GM23338 (cell line): ENCODE measurements at regions not wholly inside any gene's neighbourhood (a gene's known extent, or its start where the extent isn't known, plus 50 kb on each side); places are given as distances from the start of the nearest gene placed in this dataset.

Experiments
- ATAC-seq: fragments of 200-7000 bp; cut with Tn5 transposase; 3 replicates; pipeline ENCODE4 v1.9.1; 2020
- DNase-seq: peaks from one replicate; pipeline ENCODE4 v3.0.0-alpha.2; 2015; ENCODE audit warnings: low spot score
- H2AFZ ChIP-seq: fragments of 200-600 bp; sonication (generic); 2 replicates; pipeline ENCODE4 v1.8.0; 2016; ENCODE audit warnings: antibody characterized with exemption, mild to moderate bottlenecking, moderate library complexity
- H3F3A ChIP-seq: fragments of 200-600 bp; sonication (generic); replicated peaks from 2 replicates; pipeline ENCODE4 v1.8.0; 2017; ENCODE audit warnings: antibody characterized with exemption, mixed run types, low read depth
- H3K27ac ChIP-seq: fragments of 200-600 bp; sonication (generic); 2 replicates; pipeline ENCODE4 v1.6.1; 2016; ENCODE audit warnings: low read depth
- H3K27me3 ChIP-seq: fragments of 200-600 bp; sonication (generic); 2 replicates; pipeline ENCODE4 v1.8.0; 2016; ENCODE audit warnings: mild to moderate bottlenecking, mixed run types, moderate library complexity; ENCODE audit not compliant: insufficient read depth
- H3K36me3 ChIP-seq: fragments of 200-600 bp; sonication (generic); 2 replicates; pipeline ENCODE4 v1.8.0; 2016; ENCODE audit warnings: mild to moderate bottlenecking; ENCODE audit not compliant: insufficient read depth
- H3K4me1 ChIP-seq: fragments of 200-600 bp; sonication (generic); 2 replicates; pipeline ENCODE4 v1.8.0; 2016; ENCODE audit warnings: mild to moderate bottlenecking, moderate library complexity; ENCODE audit not compliant: insufficient read depth
- H3K4me2 ChIP-seq: fragments of 200-600 bp; sonication (generic); 2 replicates; pipeline ENCODE4 v1.7.1; 2017; ENCODE audit warnings: mixed run types
- H3K4me3 ChIP-seq: fragments of 200-600 bp; sonication (generic); 2 replicates; pipeline ENCODE4 v1.6.1; 2016; ENCODE audit warnings: mixed run types
- H3K79me2 ChIP-seq: fragments of 200-600 bp; sonication (generic); replicated peaks from 2 replicates; pipeline ENCODE4 v1.8.0; 2017; ENCODE audit warnings: mild to moderate bottlenecking; ENCODE audit not compliant: insufficient read depth
- H3K9me2 ChIP-seq: fragments of 200-600 bp; sonication (generic); 2 replicates; pipeline ENCODE4 v1.8.0; 2017; ENCODE audit not compliant: insufficient read depth
- H4K20me1 ChIP-seq: fragments of 200-600 bp; sonication (generic); replicated peaks from 2 replicates; pipeline ENCODE4 v1.8.0; 2017; ENCODE audit warnings: mild to moderate bottlenecking; ENCODE audit not compliant: insufficient read depth
- H3K27ac Mint-ChIP-seq: 2 replicates; pipeline ENCODE4 v1.8.0; 2020; ENCODE audit warnings: inconsistent platforms, mild to moderate bottlenecking, moderate library complexity, mixed read lengths
- H3K27me3 Mint-ChIP-seq: 3 replicates; pipeline ENCODE4 v1.8.0; 2022; ENCODE audit warnings: low read depth, mild to moderate bottlenecking, moderate library complexity, mixed read lengths, inconsistent platforms; ENCODE audit not compliant: insufficient read depth, poor library complexity
- H3K36me3 Mint-ChIP-seq: 3 replicates; pipeline ENCODE4 v1.8.0; 2021; ENCODE audit warnings: low read depth, mild to moderate bottlenecking, inconsistent platforms, moderate library complexity, mixed read lengths
- H3K4me1 Mint-ChIP-seq: 3 replicates; pipeline ENCODE4 v1.8.0; 2020; ENCODE audit warnings: mild to moderate bottlenecking, inconsistent platforms, mixed read lengths
- H3K4me3 Mint-ChIP-seq: 3 replicates; pipeline ENCODE4 v1.8.0; 2021; ENCODE audit warnings: moderate library complexity, mild to moderate bottlenecking, inconsistent platforms, mixed read lengths
- H3K9me3 Mint-ChIP-seq: 3 replicates; pipeline ENCODE4 v1.8.0; 2020; ENCODE audit warnings: moderate library complexity, mild to moderate bottlenecking, inconsistent platforms, mixed read lengths
- CREB1 ChIP-seq: fragments of 250-450 bp; sonication (Bioruptor Pico); IDR thresholded peaks from 2 replicates; pipeline ENCODE4 v1.5.0; 2020; ENCODE audit warnings: low read depth, mild to moderate bottlenecking, moderate library complexity
- EZH2 ChIP-seq: fragments of 200-600 bp; sonication (generic); IDR thresholded peaks from one replicate; pipeline ENCODE4 v1.8.0; 2017; ENCODE audit warnings: antibody characterized with exemption, mild to moderate bottlenecking, low read depth; ENCODE audit not compliant: unreplicated experiment
- EZH2phosphoT487 ChIP-seq: fragments of 200-600 bp; sonication (generic); IDR thresholded peaks from one replicate; pipeline ENCODE4 v1.8.1; 2018; ENCODE audit warnings: antibody characterized with exemption; ENCODE audit not compliant: unreplicated experiment
- JUNB ChIP-seq: IDR thresholded peaks from one replicate; pipeline ENCODE4 v1.6.1; 2016; ENCODE audit warnings: antibody characterized with exemption; ENCODE audit not compliant: unreplicated experiment
- NANOG ChIP-seq: IDR thresholded peaks from 2 replicates; pipeline ENCODE4 v1.6.1; 2016; ENCODE audit warnings: antibody characterized with exemption, borderline replicate concordance
- POLR2AphosphoS5 ChIP-seq: IDR thresholded peaks from 2 replicates; pipeline ENCODE4 v1.6.1; 2016; ENCODE audit warnings: antibody characterized with exemption, low read depth
- REST ChIP-seq: IDR thresholded peaks from one replicate; pipeline ENCODE4 v1.6.1; 2018; ENCODE audit warnings: antibody characterized with exemption; ENCODE audit not compliant: unreplicated experiment
- STAT1 ChIP-seq: IDR thresholded peaks from one replicate; pipeline ENCODE4 v1.6.1; 2016; ENCODE audit warnings: antibody characterized with exemption; ENCODE audit not compliant: unreplicated experiment
- ZNF114 ChIP-seq: fragments of 250-450 bp; sonication (Bioruptor Pico); IDR thresholded peaks from 2 replicates; pipeline ENCODE4 v1.5.0; 2020; ENCODE audit warnings: mild to moderate bottlenecking, moderate library complexity
- ZNF331 ChIP-seq: fragments of 250-450 bp; sonication (Bioruptor Pico); IDR thresholded peaks from 2 replicates; pipeline ENCODE4 v1.5.0; 2020; ENCODE audit warnings: low read depth, mild to moderate bottlenecking, moderate library complexity
- TF ChIP-seq, protein P1 (sequence below): fragments of 250-450 bp; sonication (Bioruptor Pico); IDR thresholded peaks from 2 replicates; pipeline ENCODE4 v1.5.0; 2020; ENCODE audit warnings: mild to moderate bottlenecking, moderate library complexity
- TF ChIP-seq, protein P2 (sequence below), 2 experiments: fragments of 200-600 bp in 1 of 2; sonication (generic) in 1 of 2; conservative IDR thresholded peaks; 2 replicates each; pipeline versions ENCODE4 v1.5.1 to v1.6.1; 2016 to 2017; ENCODE audit warnings: antibody characterized with exemption in 2 of 2, low read depth in 2 of 2, mild to moderate bottlenecking in 2 of 2, moderate library complexity in 1 of 2
- TF ChIP-seq, protein P3 (sequence below): IDR thresholded peaks from 2 replicates; pipeline ENCODE4 v1.6.1; 2016; ENCODE audit warnings: antibody characterized with exemption

GRCh38 chr5:26232706-26233105, 805.7 kb downstream of the CDH9 start (continued):
- TF ChIP-seq, protein P1, sequence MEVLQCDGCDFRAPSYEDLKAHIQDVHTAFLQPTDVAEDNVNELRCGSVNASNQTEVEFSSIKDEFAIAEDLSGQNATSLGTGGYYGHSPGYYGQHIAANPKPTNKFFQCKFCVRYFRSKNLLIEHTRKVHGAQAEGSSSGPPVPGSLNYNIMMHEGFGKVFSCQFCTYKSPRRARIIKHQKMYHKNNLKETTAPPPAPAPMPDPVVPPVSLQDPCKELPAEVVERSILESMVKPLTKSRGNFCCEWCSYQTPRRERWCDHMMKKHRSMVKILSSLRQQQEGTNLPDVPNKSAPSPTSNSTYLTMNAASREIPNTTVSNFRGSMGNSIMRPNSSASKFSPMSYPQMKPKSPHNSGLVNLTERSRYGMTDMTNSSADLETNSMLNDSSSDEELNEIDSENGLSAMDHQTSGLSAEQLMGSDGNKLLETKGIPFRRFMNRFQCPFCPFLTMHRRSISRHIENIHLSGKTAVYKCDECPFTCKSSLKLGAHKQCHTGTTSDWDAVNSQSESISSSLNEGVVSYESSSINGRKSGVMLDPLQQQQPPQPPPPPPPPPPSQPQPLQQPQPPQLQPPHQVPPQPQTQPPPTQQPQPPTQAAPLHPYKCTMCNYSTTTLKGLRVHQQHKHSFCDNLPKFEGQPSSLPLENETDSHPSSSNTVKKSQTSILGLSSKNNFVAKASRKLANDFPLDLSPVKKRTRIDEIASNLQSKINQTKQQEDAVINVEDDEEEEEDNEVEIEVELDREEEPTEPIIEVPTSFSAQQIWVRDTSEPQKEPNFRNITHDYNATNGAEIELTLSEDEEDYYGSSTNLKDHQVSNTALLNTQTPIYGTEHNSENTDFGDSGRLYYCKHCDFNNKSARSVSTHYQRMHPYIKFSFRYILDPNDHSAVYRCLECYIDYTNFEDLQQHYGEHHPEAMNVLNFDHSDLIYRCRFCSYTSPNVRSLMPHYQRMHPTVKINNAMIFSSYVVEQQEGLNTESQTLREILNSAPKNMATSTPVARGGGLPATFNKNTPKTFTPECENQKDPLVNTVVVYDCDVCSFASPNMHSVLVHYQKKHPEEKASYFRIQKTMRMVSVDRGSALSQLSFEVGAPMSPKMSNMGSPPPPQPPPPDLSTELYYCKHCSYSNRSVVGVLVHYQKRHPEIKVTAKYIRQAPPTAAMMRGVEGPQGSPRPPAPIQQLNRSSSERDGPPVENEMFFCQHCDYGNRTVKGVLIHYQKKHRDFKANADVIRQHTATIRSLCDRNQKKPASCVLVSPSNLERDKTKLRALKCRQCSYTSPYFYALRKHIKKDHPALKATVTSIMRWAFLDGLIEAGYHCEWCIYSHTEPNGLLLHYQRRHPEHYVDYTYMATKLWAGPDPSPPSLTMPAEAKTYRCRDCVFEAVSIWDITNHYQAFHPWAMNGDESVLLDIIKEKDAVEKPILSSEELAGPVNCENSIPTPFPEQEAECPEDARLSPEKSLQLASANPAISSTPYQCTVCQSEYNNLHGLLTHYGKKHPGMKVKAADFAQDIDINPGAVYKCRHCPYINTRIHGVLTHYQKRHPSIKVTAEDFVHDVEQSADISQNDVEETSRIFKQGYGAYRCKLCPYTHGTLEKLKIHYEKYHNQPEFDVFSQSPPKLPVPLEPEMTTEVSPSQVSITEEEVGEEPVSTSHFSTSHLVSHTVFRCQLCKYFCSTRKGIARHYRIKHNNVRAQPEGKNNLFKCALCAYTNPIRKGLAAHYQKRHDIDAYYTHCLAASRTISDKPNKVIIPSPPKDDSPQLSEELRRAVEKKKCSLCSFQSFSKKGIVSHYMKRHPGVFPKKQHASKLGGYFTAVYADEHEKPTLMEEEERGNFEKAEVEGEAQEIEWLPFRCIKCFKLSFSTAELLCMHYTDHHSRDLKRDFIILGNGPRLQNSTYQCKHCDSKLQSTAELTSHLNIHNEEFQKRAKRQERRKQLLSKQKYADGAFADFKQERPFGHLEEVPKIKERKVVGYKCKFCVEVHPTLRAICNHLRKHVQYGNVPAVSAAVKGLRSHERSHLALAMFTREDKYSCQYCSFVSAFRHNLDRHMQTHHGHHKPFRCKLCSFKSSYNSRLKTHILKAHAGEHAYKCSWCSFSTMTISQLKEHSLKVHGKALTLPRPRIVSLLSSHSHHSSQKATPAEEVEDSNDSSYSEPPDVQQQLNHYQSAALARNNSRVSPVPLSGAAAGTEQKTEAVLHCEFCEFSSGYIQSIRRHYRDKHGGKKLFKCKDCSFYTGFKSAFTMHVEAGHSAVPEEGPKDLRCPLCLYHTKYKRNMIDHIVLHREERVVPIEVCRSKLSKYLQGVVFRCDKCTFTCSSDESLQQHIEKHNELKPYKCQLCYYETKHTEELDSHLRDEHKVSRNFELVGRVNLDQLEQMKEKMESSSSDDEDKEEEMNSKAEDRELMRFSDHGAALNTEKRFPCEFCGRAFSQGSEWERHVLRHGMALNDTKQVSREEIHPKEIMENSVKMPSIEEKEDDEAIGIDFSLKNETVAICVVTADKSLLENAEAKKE (CRISPR knock-in tag), result no peak
- TF ChIP-seq POLR2AphosphoS5, result no peak
- TF ChIP-seq, protein P2, sequence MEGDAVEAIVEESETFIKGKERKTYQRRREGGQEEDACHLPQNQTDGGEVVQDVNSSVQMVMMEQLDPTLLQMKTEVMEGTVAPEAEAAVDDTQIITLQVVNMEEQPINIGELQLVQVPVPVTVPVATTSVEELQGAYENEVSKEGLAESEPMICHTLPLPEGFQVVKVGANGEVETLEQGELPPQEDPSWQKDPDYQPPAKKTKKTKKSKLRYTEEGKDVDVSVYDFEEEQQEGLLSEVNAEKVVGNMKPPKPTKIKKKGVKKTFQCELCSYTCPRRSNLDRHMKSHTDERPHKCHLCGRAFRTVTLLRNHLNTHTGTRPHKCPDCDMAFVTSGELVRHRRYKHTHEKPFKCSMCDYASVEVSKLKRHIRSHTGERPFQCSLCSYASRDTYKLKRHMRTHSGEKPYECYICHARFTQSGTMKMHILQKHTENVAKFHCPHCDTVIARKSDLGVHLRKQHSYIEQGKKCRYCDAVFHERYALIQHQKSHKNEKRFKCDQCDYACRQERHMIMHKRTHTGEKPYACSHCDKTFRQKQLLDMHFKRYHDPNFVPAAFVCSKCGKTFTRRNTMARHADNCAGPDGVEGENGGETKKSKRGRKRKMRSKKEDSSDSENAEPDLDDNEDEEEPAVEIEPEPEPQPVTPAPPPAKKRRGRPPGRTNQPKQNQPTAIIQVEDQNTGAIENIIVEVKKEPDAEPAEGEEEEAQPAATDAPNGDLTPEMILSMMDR (conservative IDR thresholded peaks at IDR 0.05; ENCODE audit: low read depth in 2 of 2), result no peak
- TF ChIP-seq, protein P3, sequence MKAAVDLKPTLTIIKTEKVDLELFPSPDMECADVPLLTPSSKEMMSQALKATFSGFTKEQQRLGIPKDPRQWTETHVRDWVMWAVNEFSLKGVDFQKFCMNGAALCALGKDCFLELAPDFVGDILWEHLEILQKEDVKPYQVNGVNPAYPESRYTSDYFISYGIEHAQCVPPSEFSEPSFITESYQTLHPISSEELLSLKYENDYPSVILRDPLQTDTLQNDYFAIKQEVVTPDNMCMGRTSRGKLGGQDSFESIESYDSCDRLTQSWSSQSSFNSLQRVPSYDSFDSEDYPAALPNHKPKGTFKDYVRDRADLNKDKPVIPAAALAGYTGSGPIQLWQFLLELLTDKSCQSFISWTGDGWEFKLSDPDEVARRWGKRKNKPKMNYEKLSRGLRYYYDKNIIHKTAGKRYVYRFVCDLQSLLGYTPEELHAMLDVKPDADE, result no peak
- no peak for TF ChIP-seq EZH2
- no peak for TF ChIP-seq ZNF114 (CRISPR knock-in tag)
- TF ChIP-seq JUNB, result no peak

- H3K27me3 ChIP-seq, result no peaks in the 10 kb centered on the region
- no peak overlapping the region for H3K4me2 ChIP-seq
- Mint-ChIP-seq H3K4me1 (no peaks in the 10 kb centered on the region), H3K9me3 (peaks cover 57% of the 10 kb centered on the region), H3K27me3 (peaks cover 3% of the 10 kb centered on the region), H3K27ac (no peak overlapping the region), H3K36me3 (peaks cover 33% of the 10 kb centered on the region), H3K4me3 (no peak overlapping the region)
- H2AFZ ChIP-seq, result no peak overlapping the region
- DNase-seq (no peak), ATAC-seq (no peak)
- no peaks in the 10 kb centered on the region for H3F3A ChIP-seq
- H3K36me3 ChIP-seq, result no peaks in the 10 kb centered on the region
- no peaks in the 10 kb centered on the region for H3K4me1 ChIP-seq
- H3K4me3 ChIP-seq, result no peak overlapping the region
- no peaks in the 10 kb centered on the region for H3K9me2 ChIP-seq
- H4K20me1 ChIP-seq, result no peaks in the 10 kb centered on the region
- H3K27ac ChIP-seq, result no peak overlapping the region
- H3K79me2 ChIP-seq, result no peaks in the 10 kb centered on the region
- TF ChIP-seq EZH2phosphoT487 (no peak), REST (no peak), EZH2 (no peak), STAT1 (no peak), CREB1 (CRISPR knock-in tag) (no peak), ZNF331 (CRISPR knock-in tag) (no peak), NANOG (no peak)
- TF ChIP-seq, protein P3, result no peak
Measured at GRCh38 chr5:26231316-26231715, 807.1 kb downstream of the CDH9 start.
